ENCODE measurements at regions not wholly inside any gene's neighbourhood (a gene's known extent, or its start where the extent isn't known, plus 50 kb on each side); places are given as distances from the start of the nearest gene placed in this dataset.
"Not testable (repeated sequence)": the region's sequence is repeated elsewhere in the genome, so short reads cannot be mapped to it uniquely, and the experiment has no call there.

GRCh38 chr10:130963786-130964522 is 347.6 kb downstream of the TCERG1L start:
- no peak for DNase-seq (ENCODE audit: low read depth in 2 of 2)

- DNase-seq (ENCODE audit: low read depth in 2 of 2) = no peak
Measured at GRCh38 chr10:130964771-130965170, 346.8 kb downstream of the TCERG1L start.

- no peak for DNase-seq (ENCODE audit: low read depth in 2 of 2)
Measured at GRCh38 chr10:130967161-130967560, 344.4 kb downstream of the TCERG1L start.

GRCh38 chr10:130967784-130968183 is 343.7 kb downstream of the TCERG1L start:
- no peak for DNase-seq (ENCODE audit: low read depth in 2 of 2)

GRCh38 chr10:130968511-130968910 is 343.0 kb downstream of the TCERG1L start:
- no peak for DNase-seq (ENCODE audit: low read depth in 2 of 2)

- DNase-seq (ENCODE audit: low read depth in 2 of 2) = no peak
Measured at GRCh38 chr10:130968964-130969363, 342.6 kb downstream of the TCERG1L start.

- DNase-seq (ENCODE audit: low read depth in 2 of 2) = no peak
Measured at GRCh38 chr10:130969700-130970099, 341.8 kb downstream of the TCERG1L start.

GRCh38 chr10:130970341-130971122 is 341.0 kb downstream of the TCERG1L start:
- DNase-seq (ENCODE audit: low read depth in 2 of 2) = no peak

- no peak for DNase-seq (ENCODE audit: low read depth in 2 of 2)
Measured at GRCh38 chr10:130971123-130971435, 340.4 kb downstream of the TCERG1L start.

- no peak for DNase-seq (ENCODE audit: low read depth in 2 of 2)
Measured at GRCh38 chr10:130973127-130973839, 338.2 kb downstream of the TCERG1L start.

GRCh38 chr10:130974166-130974565 is 337.4 kb downstream of the TCERG1L start:
- no peak for DNase-seq (ENCODE audit: low read depth in 2 of 2)

GRCh38 chr10:130975351-130975750 is 336.2 kb downstream of the TCERG1L start:
- DNase-seq (ENCODE audit: low read depth in 2 of 2) = not testable (repeated sequence)

GRCh38 chr10:130982802-130983201 is 328.7 kb downstream of the TCERG1L start:
- DNase-seq (ENCODE audit: low read depth in 2 of 2) = no peak

GRCh38 chr10:130983749-130984148 is 327.8 kb downstream of the TCERG1L start:
- DNase-seq (ENCODE audit: low read depth in 2 of 2) = no peak

GRCh38 chr10:130984686-130985085 is 326.8 kb downstream of the TCERG1L start:
- no peak for DNase-seq (ENCODE audit: low read depth in 2 of 2)

GRCh38 chr10:130985158-130985753 is 326.3 kb downstream of the TCERG1L start:
- DNase-seq (ENCODE audit: low read depth in 2 of 2) = no peak

- no peak for DNase-seq (ENCODE audit: low read depth in 2 of 2)
Measured at GRCh38 chr10:130986846-130987245, 324.7 kb downstream of the TCERG1L start.

GRCh38 chr10:130987401-130987800 is 324.1 kb downstream of the TCERG1L start:
- DNase-seq (ENCODE audit: low read depth in 2 of 2) = no peak

- DNase-seq (ENCODE audit: low read depth in 2 of 2) = no peak
Measured at GRCh38 chr10:130989670-130990232, 321.8 kb downstream of the TCERG1L start.

- no peak for DNase-seq (ENCODE audit: low read depth in 2 of 2)
Measured at GRCh38 chr10:130990486-130990885, 321.0 kb downstream of the TCERG1L start.

GRCh38 chr10:130992802-130993523 is 318.6 kb downstream of the TCERG1L start:
- DNase-seq (ENCODE audit: low read depth in 2 of 2) = no peak
